Neutrophil (primary cell): ENCODE measurements at regions not wholly inside any gene's neighbourhood (a gene's known extent, or its start where the extent isn't known, plus 50 kb on each side); places are given as distances from the start of the nearest gene placed in this dataset.

Source experiments
- H3K27ac ChIP-seq: fragments of 200-600 bp; sonication (generic); 2 replicates; pipeline ENCODE4 v1.5.1; 2016; ENCODE audit warnings: mild to moderate bottlenecking, moderate library complexity
- H3K27me3 ChIP-seq: fragments of 200-600 bp; sonication (generic); 2 replicates; pipeline ENCODE4 v1.6.0; 2016; ENCODE audit warnings: mild to moderate bottlenecking
- H3K36me3 ChIP-seq: fragments of 200-600 bp; sonication (generic); 2 replicates; pipeline ENCODE4 v1.5.1; 2017
- H3K4me1 ChIP-seq, 2 experiments: fragments of 200-600 bp in 1 of 2; sonication (generic) in 1 of 2; 1 replicate in 1 of 2; 2 replicates in 1 of 2; pipeline versions ENCODE4 v1.5.1 to v1.6.1; 2013 to 2016; ENCODE audit warnings: low read depth in 1 of 2, low read length in 1 of 2, mild to moderate bottlenecking in 1 of 2, moderate library complexity in 1 of 2; ENCODE audit not compliant: control insufficient read depth in 1 of 2, insufficient read depth in 1 of 2
- H3K4me3 ChIP-seq, 2 experiments: fragments of 200-600 bp in 1 of 2; sonication (generic) in 1 of 2; 1 replicate in 1 of 2; 2 replicates in 1 of 2; pipeline ENCODE4 v1.5.1; 2013 to 2016; ENCODE audit warnings: low read depth in 1 of 2, low read length in 1 of 2, mild to moderate bottlenecking in 1 of 2, moderate library complexity in 1 of 2
- H3K9me3 ChIP-seq: fragments of 200-600 bp; sonication (generic); 2 replicates; pipeline ENCODE4 v1.5.1; 2016
- TF ChIP-seq, protein P1 (sequence below): fragments of 200-600 bp; sonication (generic); IDR thresholded peaks from 2 replicates; pipeline ENCODE4 v1.5.1; 2016; ENCODE audit warnings: antibody characterized with exemption

DNA sequence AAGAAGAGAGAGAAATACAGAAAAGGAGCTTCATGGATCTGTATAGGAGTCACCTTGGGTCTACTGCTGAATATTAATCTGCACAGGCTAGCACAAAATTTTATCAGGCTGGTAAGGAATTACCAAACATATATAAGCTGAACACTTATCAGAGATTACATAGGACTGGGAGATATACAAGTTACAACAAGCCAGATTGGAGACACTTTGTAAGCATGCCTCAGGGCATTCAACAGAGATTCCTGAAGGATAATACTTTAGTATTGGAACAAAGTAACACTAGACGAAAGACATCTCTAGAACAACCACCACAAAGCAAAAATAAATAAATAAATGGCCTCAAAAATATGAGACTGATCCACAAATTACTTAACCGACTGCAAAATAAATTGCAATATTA lies 197.8 kb downstream of the ANXA1 start:
- TF ChIP-seq, protein P1, sequence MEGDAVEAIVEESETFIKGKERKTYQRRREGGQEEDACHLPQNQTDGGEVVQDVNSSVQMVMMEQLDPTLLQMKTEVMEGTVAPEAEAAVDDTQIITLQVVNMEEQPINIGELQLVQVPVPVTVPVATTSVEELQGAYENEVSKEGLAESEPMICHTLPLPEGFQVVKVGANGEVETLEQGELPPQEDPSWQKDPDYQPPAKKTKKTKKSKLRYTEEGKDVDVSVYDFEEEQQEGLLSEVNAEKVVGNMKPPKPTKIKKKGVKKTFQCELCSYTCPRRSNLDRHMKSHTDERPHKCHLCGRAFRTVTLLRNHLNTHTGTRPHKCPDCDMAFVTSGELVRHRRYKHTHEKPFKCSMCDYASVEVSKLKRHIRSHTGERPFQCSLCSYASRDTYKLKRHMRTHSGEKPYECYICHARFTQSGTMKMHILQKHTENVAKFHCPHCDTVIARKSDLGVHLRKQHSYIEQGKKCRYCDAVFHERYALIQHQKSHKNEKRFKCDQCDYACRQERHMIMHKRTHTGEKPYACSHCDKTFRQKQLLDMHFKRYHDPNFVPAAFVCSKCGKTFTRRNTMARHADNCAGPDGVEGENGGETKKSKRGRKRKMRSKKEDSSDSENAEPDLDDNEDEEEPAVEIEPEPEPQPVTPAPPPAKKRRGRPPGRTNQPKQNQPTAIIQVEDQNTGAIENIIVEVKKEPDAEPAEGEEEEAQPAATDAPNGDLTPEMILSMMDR, result no peak
- no peaks in the 10 kb centered on the region for H3K9me3 ChIP-seq
- H3K4me3 ChIP-seq, result no peak overlapping the region
- H3K27me3 ChIP-seq, result no peaks in the 10 kb centered on the region
- no peaks in the 10 kb centered on the region for H3K4me1 ChIP-seq
- H3K27ac ChIP-seq, result no peak overlapping the region
- H3K36me3 ChIP-seq, result no peaks in the 10 kb centered on the region

DNA sequence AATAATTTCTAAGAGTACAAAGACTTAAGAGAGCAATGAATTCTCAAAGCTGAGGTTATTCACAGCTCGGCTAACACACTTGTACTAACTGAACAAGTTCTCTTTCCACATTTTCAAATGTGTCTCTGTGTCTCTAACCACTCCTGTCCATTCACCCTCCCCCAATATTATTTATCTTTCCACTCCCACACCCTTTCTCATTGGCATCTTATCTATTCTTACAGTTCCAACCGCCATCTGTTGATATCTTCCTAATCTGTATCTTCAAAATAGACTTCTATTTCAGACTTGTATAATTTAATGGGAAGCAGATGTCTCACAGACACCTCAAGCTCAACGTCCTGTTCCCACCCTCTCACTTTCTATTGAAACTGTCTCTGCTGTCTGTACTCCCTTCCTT lies 205.9 kb downstream of the ANXA1 start:
- TF ChIP-seq, protein P1, result no peak
- Histone ChIP-seq H3K4me3 (no peak overlapping the region), H3K4me1 (no peaks in the 10 kb centered on the region), H3K9me3 (no peaks in the 10 kb centered on the region), H3K36me3 (no peaks in the 10 kb centered on the region), H3K27ac (no peak overlapping the region), H3K27me3 (no peaks in the 10 kb centered on the region)

DNA sequence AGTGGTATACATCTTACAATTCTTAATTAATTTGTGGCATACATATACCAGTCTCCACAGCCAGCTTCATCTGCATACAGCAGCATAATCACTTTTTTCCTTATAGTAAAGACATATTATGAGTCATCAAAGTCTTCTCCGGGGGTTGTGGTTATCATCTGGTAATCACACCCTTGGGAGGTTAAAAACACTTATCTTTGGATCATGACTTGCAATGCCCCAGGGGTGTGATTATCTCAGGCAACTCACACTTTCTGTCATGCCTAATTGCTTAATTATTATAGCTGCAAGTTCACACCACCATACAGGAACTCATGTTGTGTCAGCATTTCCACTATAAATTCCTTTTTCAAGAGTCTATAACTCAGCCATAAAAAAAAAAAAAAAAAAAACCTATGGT lies 218.4 kb downstream of the ANXA1 start:
- Histone ChIP-seq H3K4me3 (no peak overlapping the region), H3K27ac (no peak overlapping the region), H3K36me3 (no peaks in the 10 kb centered on the region), H3K9me3 (no peaks in the 10 kb centered on the region), H3K27me3 (no peaks in the 10 kb centered on the region), H3K4me1 (no peaks in the 10 kb centered on the region)
- TF ChIP-seq, protein P1, result no peak

DNA sequence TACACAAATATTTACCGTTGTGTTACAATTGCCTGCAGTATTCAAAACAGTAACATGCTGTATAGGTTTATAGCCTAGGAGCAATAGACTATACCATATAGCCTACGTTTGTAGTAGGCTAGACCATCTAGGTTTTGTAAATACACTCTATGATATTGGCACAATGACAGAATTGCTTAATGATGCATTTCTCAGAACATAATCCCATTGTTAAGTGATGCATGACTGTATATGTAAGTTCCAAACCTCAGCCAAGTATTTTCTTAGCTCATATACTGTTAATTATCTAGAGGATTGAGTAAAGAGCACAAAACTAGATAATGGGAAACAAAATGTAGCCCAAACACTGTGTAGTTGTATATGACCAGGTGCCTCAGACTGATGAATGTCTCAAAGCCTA lies 220.1 kb downstream of the ANXA1 start:
- H3K27me3 ChIP-seq, result no peaks in the 10 kb centered on the region
- H3K36me3 ChIP-seq, result no peaks in the 10 kb centered on the region
- no peak overlapping the region for H3K27ac ChIP-seq
- TF ChIP-seq, protein P1, result no peak
- no peaks in the 10 kb centered on the region for H3K9me3 ChIP-seq
- no peaks in the 10 kb centered on the region for H3K4me1 ChIP-seq
- H3K4me3 ChIP-seq, result no peak overlapping the region

DNA sequence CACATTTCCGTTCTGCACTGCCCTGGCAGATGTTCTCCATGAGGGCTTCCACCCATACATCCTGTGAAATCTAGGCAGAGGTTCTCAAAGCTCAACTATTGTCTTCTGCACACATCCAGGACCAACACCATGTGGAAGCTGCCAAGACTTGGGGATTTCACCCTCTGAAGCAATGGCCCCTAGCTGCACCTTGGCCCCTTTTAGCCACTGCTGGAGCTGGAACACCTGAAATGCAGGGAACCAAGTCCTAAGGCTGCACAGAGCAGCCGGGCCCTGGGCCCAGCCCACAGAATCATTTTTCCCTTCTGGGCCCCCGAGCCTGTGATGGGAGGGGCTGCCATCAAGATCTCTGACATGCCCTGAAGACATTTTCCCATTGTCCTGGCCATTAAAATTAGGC lies 228.7 kb downstream of the ANXA1 start:
- Histone ChIP-seq H3K4me1 (no peaks in the 10 kb centered on the region), H3K27me3 (no peaks in the 10 kb centered on the region), H3K36me3 (no peaks in the 10 kb centered on the region), H3K4me3 (no peak overlapping the region), H3K27ac (no peak overlapping the region), H3K9me3 (no peaks in the 10 kb centered on the region)
- TF ChIP-seq, protein P1, result no peak
